SU-DHL-6 (cell line): ENCODE measurements at regions not wholly inside any gene's neighbourhood (a gene's known extent, or its start where the extent isn't known, plus 50 kb on each side); places are given as distances from the start of the nearest gene placed in this dataset.

Source experiments
- CTCF ChIP-seq: fragments of 200-600 bp; sonication (generic); IDR thresholded peaks from one replicate; pipeline ENCODE4 v1.5.1; 2017; ENCODE audit warnings: antibody characterized with exemption, mild to moderate bottlenecking, low read length, moderate library complexity; ENCODE audit not compliant: insufficient read depth, poor library complexity, severe bottlenecking
- EZH2phosphoT487 ChIP-seq: fragments of 200-600 bp; sonication (generic), shearing (Covaris generic); conservative IDR thresholded peaks from 2 replicates; pipeline ENCODE4 v1.6.1; 2018; ENCODE audit warnings: mild to moderate bottlenecking, antibody characterized with exemption, low read length, moderate library complexity, mixed read lengths

- TF ChIP-seq CTCF, result no peak
- TF ChIP-seq EZH2phosphoT487, result no peak
These were observed 566.1 kb upstream of the CHORDC1 start for GRCh38 chr11:90788961-90789360.
